Astrocyte of the hippocampus (primary cell): ENCODE measurements at regions not wholly inside any gene's neighbourhood (a gene's known extent, or its start where the extent isn't known, plus 50 kb on each side); places are given as distances from the start of the nearest gene placed in this dataset.
A peak's percentile ranks its signal among the peaks of the same experiment; 100 is the strongest.

Experiments
- DNase-seq: peaks from one replicate; pipeline ENCODE4 v3.0.0; 2011; ENCODE audit warnings: low read depth, low spot score

- no peak for DNase-seq
These were observed 222.6 kb upstream of the RND3 start for GRCh38 chr2:150710041-150710440.

DNA sequence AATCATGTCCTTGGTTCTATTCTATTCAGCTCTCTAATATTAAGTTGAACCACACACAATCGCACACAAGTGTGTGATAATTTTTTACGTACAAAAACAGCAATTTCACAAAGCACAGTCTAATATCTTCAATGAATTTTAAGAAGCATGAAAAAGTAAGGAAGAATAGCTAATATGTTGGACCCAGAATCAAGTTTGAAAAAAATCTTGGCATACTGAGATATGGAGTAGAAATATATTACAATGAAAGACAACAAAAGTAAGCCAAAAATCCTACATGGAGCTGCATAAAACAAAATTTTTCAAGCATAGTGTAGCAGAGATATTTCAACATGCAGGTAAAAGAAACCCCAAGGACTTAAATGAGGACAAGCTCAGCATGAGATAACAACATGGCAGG lies 219.1 kb upstream of the RND3 start:
- no peak for DNase-seq

DNA sequence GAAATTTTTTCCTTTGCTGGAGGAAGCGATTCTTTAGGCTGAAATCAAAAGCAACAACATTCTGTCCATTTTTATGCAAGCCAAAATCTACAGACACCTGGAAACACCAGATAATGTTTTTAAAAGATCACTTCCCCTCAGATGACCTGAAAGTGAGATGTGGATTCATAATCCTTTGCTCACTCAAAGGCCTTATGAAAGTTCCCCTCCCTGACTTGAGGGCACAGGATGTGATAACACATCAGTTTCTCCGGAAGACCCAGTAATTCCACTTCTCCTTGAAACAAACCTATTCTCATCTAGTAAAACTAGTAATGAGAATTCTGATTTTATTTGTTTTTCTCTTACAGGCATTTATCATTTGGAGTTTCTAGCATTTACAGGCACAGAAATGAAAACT lies 218.3 kb upstream of the RND3 start:
- DNase-seq, result no peak

DNA sequence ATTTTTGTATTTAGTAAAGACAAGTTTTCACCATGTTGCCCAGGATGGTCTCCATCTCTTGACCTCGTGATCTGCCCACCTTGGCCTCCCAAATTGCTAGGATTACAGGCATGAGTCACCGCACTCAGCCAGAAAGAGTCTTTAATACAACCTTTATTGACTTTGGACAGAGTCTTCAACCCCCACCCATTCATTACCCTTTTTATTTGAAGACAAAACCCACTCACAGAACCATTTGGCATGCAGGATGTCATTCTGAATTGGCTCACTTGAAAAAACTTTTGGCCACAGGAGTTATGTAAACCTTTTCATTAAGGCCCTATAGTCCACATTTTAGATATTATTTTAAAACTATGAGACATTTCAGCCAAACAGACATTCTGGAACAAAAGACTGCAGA lies 217.9 kb upstream of the RND3 start:
- DNase-seq, result peak; percentile 57

DNA sequence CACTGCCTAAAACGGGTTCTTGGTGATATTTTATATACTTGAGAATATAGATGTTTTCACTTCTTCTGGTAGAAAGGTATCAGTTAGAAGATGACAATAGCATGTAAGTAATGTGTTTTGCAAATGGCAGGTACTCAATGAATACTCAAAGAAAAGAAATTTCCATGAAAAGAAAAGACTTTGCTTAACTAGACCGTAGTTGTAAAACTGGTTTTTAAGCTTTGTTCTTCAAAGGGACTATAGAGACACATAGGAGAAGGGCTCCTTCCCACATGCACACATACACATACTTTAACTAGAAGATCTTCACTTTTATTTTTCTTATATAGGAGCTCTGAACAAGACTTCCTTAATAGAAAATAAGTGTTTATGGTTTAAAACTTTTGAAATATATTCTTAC lies 215.3 kb upstream of the RND3 start:
- no peak for DNase-seq

GRCh38 chr2:150700666-150701580 lies 213.5 kb upstream of the RND3 start:
- no peak for DNase-seq

DNA sequence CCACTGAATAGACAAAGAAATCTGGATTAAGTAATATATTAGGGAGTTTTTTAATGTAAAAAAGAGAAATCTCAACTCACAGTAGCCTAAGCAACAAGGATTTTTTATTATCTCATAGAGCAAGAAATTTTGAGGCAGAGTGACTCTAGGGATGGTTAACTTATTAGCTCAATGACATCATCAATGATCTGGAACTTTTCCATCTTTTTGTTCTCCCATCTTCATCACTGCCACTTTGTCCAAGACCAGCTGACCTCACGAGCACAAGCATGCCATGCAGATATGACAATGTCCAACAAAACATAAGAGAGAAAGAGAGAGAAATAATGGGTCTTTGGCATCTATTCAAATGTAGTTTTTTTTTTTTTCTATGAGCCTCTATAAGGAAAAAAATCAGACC lies 211.8 kb upstream of the RND3 start:
- no peak for DNase-seq

DNA sequence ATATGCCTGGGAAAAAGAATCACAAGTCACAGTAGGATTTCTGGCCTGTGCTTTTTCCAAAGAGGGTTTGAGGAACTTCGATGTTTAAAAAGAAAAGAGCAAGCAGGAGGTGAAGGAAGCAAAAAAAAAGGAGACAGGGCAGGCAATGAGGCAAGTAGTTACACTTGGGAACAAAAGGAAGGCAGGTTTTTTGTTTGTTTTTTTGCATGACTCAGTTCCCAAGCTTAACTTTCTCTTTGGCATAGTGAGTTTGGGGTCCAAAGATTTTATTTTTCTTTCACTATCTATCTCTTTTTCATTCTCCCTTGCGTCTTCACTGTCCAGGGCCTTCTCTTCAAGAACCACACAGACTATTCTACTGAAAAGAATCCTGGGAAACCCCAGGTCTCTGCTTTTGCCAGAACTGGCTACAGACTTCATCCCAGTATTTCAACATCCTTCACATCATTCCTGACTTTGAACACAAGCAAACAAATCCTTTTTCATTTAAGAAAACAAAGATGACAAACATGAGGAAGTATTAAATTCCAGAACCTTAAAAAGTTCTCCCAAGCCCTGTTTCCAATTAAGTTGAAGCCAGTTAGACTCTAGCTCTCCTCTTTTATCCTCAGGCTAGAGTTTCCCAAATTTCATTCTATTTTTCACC lies 210.7 kb upstream of the RND3 start:
- DNase-seq, result peak; percentile 19

- DNase-seq, result no peak
These were observed 210.1 kb upstream of the RND3 start for GRCh38 chr2:150697596-150697995.

DNA sequence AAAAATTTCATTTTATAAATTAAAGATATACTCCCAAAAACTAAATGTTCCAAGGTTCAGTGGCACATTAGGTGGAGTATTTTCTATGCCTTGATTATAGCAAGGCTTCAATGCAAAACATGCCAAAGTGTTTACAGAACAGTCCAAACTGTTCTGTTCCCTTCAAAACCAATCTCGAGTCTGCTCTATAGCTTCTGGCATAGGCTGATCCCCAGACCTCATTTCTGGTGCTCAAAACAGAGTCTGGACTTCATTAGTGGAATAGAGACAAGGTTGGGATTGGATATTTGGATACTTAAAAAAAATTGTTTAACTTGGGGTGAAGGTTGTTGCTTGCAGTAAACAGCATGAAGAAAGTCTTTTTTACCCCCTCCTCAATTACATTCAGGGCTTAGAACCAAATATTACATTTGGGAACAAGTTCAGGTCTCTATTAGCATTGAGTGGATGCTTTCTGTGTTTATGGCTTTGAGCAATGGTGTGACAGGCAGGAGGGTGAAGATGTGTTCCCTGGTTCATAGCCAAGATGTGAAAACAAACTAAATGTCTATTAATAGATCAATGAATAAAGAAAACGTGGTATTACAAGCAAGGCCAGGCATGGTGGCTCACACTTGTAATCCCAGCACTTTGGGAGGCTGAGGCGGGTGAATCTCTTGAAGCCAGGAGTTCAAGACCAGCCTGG lies 208.1 kb upstream of the RND3 start:
- DNase-seq, result no peak

GRCh38 chr2:150693556-150693955 lies 206.1 kb upstream of the RND3 start:
- DNase-seq, result no peak

- no peak for DNase-seq
These were observed 203.4 kb upstream of the RND3 start for GRCh38 chr2:150690870-150691269.

GRCh38 chr2:150690261-150690660 lies 202.8 kb upstream of the RND3 start:
- peak; percentile 29 for DNase-seq

GRCh38 chr2:150689590-150689989 lies 202.1 kb upstream of the RND3 start:
- DNase-seq, result no peak

GRCh38 chr2:150688016-150688415 lies 200.5 kb upstream of the RND3 start:
- DNase-seq, result no peak

- no peak for DNase-seq
These were observed 198.9 kb upstream of the RND3 start for GRCh38 chr2:150686391-150686790.

- DNase-seq, result peak; percentile 18
These were observed 193.8 kb upstream of the RND3 start for GRCh38 chr2:150681120-150681804.

DNA sequence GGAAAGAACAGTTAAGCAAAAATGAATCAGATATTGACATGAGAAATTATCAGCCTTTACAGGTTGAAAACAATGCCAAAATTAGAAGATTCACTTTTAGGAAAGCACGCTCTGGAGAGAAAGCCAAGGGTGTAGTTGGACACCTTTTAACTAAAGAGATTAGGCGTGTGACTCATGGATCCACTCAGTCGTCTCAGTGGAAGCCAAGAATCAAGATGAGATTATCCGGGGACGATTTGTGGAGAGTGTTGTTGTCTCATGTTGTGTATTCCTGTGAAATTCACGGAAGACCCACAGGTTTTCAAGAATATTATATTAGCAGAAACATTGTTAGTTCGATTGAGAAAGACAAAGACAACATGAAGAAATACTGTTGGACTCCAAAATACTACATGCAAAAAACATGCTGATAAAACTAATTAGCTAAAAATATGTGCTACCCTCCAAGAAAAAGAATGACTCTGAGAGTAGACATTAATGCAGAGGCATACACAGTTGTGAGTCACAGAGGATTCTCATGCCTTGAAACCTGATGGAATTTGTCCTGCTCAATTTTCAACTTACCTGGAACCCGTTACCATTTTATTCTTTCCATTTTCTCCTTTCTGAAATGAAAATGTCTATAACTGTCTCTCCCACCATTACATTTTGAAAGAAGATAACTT lies 192.1 kb upstream of the RND3 start:
- peak; percentile 21 for DNase-seq

DNA sequence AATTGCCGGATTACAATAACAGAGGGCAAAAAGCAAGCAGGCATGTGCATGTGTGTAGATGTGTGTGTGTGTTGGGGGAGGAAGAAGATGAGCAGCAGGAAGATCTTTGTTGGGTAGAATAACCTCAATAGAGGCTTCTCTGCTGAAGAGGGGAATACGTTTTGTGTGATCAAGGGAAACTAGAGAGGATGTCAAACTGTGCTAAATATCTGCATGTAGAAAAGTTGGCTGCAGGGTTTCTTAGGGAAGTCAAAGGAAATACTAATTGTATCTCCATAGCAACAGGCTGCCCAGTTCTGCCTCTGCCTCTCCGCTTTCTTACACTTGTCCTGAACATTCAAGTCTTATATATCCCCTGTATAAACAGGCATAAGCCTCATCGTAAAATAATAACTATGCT lies 190.1 kb upstream of the RND3 start:
- no peak for DNase-seq

DNA sequence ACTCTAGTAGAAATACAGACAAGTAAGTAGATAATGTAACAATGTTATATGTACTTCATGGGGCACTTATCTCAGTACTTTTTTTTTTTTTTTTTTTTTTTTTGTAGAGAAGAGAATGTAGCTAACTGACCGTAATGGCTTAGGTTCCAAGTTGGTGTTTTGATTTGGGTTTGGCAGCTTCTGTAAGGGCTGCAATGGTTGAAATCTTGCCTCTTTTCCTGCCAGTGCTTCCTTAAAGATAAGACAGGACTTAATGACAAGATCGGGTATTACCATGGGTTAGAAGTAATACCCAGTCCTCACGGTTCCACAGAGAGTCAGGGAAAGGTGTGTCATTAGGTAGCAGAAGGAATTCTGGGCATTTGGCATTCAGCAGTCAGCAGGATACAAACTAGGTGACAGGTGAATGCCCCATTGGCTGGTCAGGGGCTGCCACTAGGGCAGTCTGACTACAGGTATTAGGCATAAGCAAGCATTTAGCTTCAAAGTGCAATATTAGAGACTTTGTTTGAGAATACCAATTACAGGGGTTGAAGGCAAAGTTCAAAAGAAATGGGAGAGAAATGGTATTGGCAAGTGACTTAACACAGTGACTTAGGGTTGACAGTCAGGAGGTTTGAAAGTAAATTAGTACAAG lies 189.4 kb upstream of the RND3 start:
- DNase-seq, result no peak

- DNase-seq, result no peak
These were observed 188.3 kb upstream of the RND3 start for GRCh38 chr2:150675807-150676206.
